ENCODE measurements at regions not wholly inside any gene's neighbourhood (a gene's known extent, or its start where the extent isn't known, plus 50 kb on each side); places are given as distances from the start of the nearest gene placed in this dataset.

GRCh38 chr9:99466781-99467180 lies 244.7 kb downstream of the SEC61B start:
- Histone ChIP-seq H3K27me3 (ENCODE audit: insufficient read depth, low read length) (0 out of 2 replicates have a peak, but pooled peaks cover 6% of the 10 kb centered on the region), H3K79me2 (ENCODE audit: insufficient read depth, low read length) (no peaks in the 10 kb centered on the region), H3F3A (ENCODE audit: insufficient read depth, low read length) (no peaks in the 10 kb centered on the region), H3K9me3 (ENCODE audit: low read length) (no peaks in the 10 kb centered on the region), H3K27ac (ENCODE audit: low read depth, low read length, poor library complexity, severe bottlenecking) (no peak overlapping the region), H3K4me2 (ENCODE audit: low read length) (no peak overlapping the region), H3K4me1 (ENCODE audit: insufficient read depth, low read length, severe bottlenecking) (no peaks in the 10 kb centered on the region), H2AFZ (ENCODE audit: low read length) (no peak overlapping the region), H3K9ac (ENCODE audit: low read length) (no peak overlapping the region), H4K20me1 (ENCODE audit: insufficient read depth, low read length) (no peaks in the 10 kb centered on the region), H3K9me2 (ENCODE audit: low read depth, low read length) (no peaks in the 10 kb centered on the region), H3K36me3 (ENCODE audit: insufficient read depth, low read length) (no peaks in the 10 kb centered on the region), H3K4me3 (ENCODE audit: low read depth, low read length, poor library complexity, severe bottlenecking) (no peak overlapping the region)
- TF ChIP-seq EZH2 (IDR thresholded peaks at IDR 0.05; ENCODE audit: borderline replicate concordance, low read length) (no peak), CTCF (IDR thresholded peaks at IDR 0.05; ENCODE audit: low read length) (no peak)

GRCh38 chr9:99471033-99471432 lies 249.0 kb downstream of the SEC61B start:
- Histone ChIP-seq H2AFZ (ENCODE audit: low read length) (no peak overlapping the region), H3K9me2 (ENCODE audit: low read depth, low read length) (no peaks in the 10 kb centered on the region), H3F3A (ENCODE audit: insufficient read depth, low read length) (no peaks in the 10 kb centered on the region)

GRCh38 chr9:99472240-99472915 lies 250.3 kb downstream of the SEC61B start:
- H3K4me3 ChIP-seq (ENCODE audit: low read depth, low read length, poor library complexity, severe bottlenecking) = no peak overlapping the region
- no peaks in the 10 kb centered on the region for H3K9me3 ChIP-seq (ENCODE audit: low read length)
- H3K27me3 ChIP-seq (ENCODE audit: insufficient read depth, low read length) = no peaks in the 10 kb centered on the region
- H3K79me2 ChIP-seq (ENCODE audit: insufficient read depth, low read length) = no peaks in the 10 kb centered on the region
- H2AFZ ChIP-seq (ENCODE audit: low read length) = no peak overlapping the region
- H3K4me2 ChIP-seq (ENCODE audit: low read length) = no peak overlapping the region
- no peak overlapping the region for H3K9ac ChIP-seq (ENCODE audit: low read length)
- H3K9me2 ChIP-seq (ENCODE audit: low read depth, low read length) = no peaks in the 10 kb centered on the region
- TF ChIP-seq EZH2 (IDR thresholded peaks at IDR 0.05; ENCODE audit: borderline replicate concordance, low read length) (no peak), CTCF (IDR thresholded peaks at IDR 0.05; ENCODE audit: low read length) (no peak)
- no peaks in the 10 kb centered on the region for H3K4me1 ChIP-seq (ENCODE audit: insufficient read depth, low read length, severe bottlenecking)
- no peaks in the 10 kb centered on the region for H3F3A ChIP-seq (ENCODE audit: insufficient read depth, low read length)
- H3K27ac ChIP-seq (ENCODE audit: low read depth, low read length, poor library complexity, severe bottlenecking) = no peak overlapping the region
- no peaks in the 10 kb centered on the region for H4K20me1 ChIP-seq (ENCODE audit: insufficient read depth, low read length)
- H3K36me3 ChIP-seq (ENCODE audit: insufficient read depth, low read length) = no peaks in the 10 kb centered on the region

More at GRCh38 chr9:99471033-99471432, 249.0 kb downstream of the SEC61B start:
- Histone ChIP-seq H3K36me3 (ENCODE audit: insufficient read depth, low read length) (no peaks in the 10 kb centered on the region), H3K4me2 (ENCODE audit: low read length) (no peak overlapping the region), H3K27ac (ENCODE audit: low read depth, low read length, poor library complexity, severe bottlenecking) (no peak overlapping the region), H3K9me3 (ENCODE audit: low read length) (no peaks in the 10 kb centered on the region), H3K4me1 (ENCODE audit: insufficient read depth, low read length, severe bottlenecking) (no peaks in the 10 kb centered on the region), H3K9ac (ENCODE audit: low read length) (no peak overlapping the region), H3K79me2 (ENCODE audit: insufficient read depth, low read length) (no peaks in the 10 kb centered on the region), H3K27me3 (ENCODE audit: insufficient read depth, low read length) (no peaks in the 10 kb centered on the region), H4K20me1 (ENCODE audit: insufficient read depth, low read length) (no peaks in the 10 kb centered on the region), H3K4me3 (ENCODE audit: low read depth, low read length, poor library complexity, severe bottlenecking) (no peak overlapping the region)
- TF ChIP-seq EZH2 (IDR thresholded peaks at IDR 0.05; ENCODE audit: borderline replicate concordance, low read length) (no peak), CTCF (IDR thresholded peaks at IDR 0.05; ENCODE audit: low read length) (no peak)
